GM12872 (cell line): ENCODE measurements at regions not wholly inside any gene's neighbourhood (a gene's known extent, or its start where the extent isn't known, plus 50 kb on each side); places are given as distances from the start of the nearest gene placed in this dataset.

Source experiments
- TF ChIP-seq, protein P1 (sequence below): IDR thresholded peaks from 3 replicates; pipeline ENCODE4 v1.5.1; 2011; ENCODE audit warnings: low read depth, mild to moderate bottlenecking, low read length, moderate library complexity; ENCODE audit not compliant: insufficient read depth

- TF ChIP-seq, protein P1, sequence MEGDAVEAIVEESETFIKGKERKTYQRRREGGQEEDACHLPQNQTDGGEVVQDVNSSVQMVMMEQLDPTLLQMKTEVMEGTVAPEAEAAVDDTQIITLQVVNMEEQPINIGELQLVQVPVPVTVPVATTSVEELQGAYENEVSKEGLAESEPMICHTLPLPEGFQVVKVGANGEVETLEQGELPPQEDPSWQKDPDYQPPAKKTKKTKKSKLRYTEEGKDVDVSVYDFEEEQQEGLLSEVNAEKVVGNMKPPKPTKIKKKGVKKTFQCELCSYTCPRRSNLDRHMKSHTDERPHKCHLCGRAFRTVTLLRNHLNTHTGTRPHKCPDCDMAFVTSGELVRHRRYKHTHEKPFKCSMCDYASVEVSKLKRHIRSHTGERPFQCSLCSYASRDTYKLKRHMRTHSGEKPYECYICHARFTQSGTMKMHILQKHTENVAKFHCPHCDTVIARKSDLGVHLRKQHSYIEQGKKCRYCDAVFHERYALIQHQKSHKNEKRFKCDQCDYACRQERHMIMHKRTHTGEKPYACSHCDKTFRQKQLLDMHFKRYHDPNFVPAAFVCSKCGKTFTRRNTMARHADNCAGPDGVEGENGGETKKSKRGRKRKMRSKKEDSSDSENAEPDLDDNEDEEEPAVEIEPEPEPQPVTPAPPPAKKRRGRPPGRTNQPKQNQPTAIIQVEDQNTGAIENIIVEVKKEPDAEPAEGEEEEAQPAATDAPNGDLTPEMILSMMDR = no peak
Measured at GRCh38 chr18:61086657-61087056, 246.6 kb upstream of the CDH20 start.

GRCh38 chr18:61091379-61091778 lies 241.9 kb upstream of the CDH20 start:
- TF ChIP-seq, protein P1 = no peak

DNA sequence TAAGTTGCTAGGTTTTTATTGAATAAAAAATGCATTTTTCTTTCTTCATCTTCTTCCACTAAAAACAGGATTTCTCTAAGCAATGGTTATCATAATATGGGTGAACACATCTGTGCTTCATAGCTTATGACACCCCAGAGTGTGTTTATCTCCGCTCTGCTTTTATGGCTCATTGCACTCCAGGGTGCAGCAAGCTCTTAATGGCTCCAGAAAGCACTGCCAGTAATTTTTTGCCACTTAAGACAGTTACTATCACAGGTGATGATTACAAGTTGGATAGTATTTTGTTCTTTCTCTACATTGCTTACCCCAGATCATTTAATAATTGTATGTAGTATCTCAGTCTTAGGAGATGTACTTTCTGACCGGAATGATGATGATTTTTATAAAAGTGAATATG lies 239.3 kb upstream of the CDH20 start:
- TF ChIP-seq, protein P1 = no peak

DNA sequence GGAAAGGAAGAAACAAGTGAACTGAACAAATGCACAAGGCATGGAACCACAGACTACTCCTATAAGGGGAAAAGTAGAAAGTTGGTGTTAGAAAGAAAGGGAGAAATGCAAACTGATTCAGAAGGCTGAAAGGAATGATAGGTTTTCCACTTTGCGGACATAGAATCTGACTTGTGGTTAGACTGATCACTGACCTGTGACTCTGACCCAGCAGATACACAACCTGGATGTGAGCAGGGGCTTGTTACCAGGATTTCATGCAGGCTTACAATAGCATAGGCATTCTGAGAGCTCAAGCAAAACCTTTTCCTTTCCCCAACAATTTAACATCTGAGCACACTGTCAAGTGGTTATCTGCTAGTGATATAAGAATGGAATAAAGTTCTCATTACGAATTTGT lies 237.0 kb upstream of the CDH20 start:
- TF ChIP-seq, protein P1 = no peak

DNA sequence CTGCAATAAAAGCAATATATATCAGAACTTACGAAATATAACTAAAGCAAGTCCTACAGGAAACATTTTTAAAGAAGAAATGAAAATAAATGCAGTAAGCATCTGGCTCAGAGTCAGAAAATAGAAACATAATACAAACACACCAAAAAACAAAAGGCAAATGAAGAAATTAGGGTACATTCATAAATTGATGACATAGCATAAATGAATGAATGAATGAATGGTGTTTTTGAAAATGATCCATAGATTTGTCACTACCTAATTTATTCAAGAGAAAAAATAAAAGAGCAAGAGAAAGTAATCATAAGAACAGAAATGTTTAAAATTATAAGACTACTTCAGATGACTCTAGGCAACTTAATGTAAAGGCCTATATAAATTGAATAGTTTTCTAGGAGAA lies 226.1 kb upstream of the CDH20 start:
- TF ChIP-seq, protein P1 = no peak

GRCh38 chr18:61108706-61109105 lies 224.5 kb upstream of the CDH20 start:
- TF ChIP-seq, protein P1 = no peak

DNA sequence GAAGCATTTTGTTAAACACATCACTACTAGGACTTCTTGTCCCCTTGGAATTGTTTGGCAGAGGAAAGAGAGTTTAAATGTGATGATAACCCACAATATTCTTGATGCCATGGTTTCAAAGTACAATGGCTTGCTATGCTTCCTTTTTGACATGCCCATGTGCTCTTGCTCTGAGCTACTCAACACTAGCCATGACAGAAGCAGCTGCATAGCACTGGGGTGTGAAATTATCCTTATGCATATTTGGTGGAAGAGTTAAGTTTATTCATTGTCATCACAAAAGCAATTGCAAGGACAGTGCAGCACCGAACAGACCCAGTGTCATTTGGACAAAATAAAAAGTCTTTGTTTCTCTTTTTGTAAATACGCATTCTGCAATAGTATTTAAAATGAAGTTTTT lies 209.9 kb upstream of the CDH20 start:
- TF ChIP-seq, protein P1 = no peak
